Transverse colon (tissue), 4 donors: ENCODE measurements at regions not wholly inside any gene's neighbourhood (a gene's known extent, or its start where the extent isn't known, plus 50 kb on each side); places are given as distances from the start of the nearest gene placed in this dataset.
A peak's percentile ranks its signal among the peaks of the same experiment; 100 is the strongest.

Source experiments
- CTCF ChIP-seq, 5 experiments: fragments of 200-600 bp in 3 of 5; fragments of 450-650 bp in 2 of 5; sonication (generic) in 3 of 5; IDR thresholded peaks; 1 replicate in 2 of 5; 2 replicates in 3 of 5; pipeline ENCODE4 v1.5.1; 2016 to 2017; ENCODE audit warnings: antibody characterized with exemption in 5 of 5, inconsistent platforms in 3 of 5, mild to moderate bottlenecking in 2 of 5, moderate library complexity in 1 of 5
- EP300 ChIP-seq: sonication (generic); formaldehyde crosslinking; IDR thresholded peaks from one replicate; pipeline ENCODE4 v1.6.1; 2017; ENCODE audit warnings: antibody characterized with exemption, low read depth
- POLR2A ChIP-seq: fragments of 450-650 bp; IDR thresholded peaks from one replicate; pipeline ENCODE4 v1.6.1; 2016; ENCODE audit warnings: antibody characterized with exemption, mild to moderate bottlenecking, moderate library complexity
- POLR2AphosphoS5 ChIP-seq, 3 donors: sonication (generic); formaldehyde crosslinking; IDR thresholded peaks; one replicate each; pipeline ENCODE4 v1.6.1; 2016; ENCODE audit warnings: antibody characterized with exemption in 3 of 3

GRCh38 chr12:46473634-46474329 is 101.2 kb upstream of the SLC38A2 start:
- TF ChIP-seq CTCF (IDR thresholded peaks at IDR 0.05) (peak in 1 of 5 experiments; percentile 20), POLR2AphosphoS5 (IDR thresholded peaks at IDR 0.05) (peak in 2 of 3 donors; percentile 49 to 61), POLR2A (no peak), EP300 (no peak)
